ENCODE measurements at regions not wholly inside any gene's neighbourhood (a gene's known extent, or its start where the extent isn't known, plus 50 kb on each side); places are given as distances from the start of the nearest gene placed in this dataset.
"Not testable (repeated sequence)": the region's sequence is repeated elsewhere in the genome, so short reads cannot be mapped to it uniquely, and the experiment has no call there.

GRCh38 chr17:70288540-70289290, 119.4 kb downstream of the KCNJ2 start:
- DNase-seq = peak; percentile 61

- DNase-seq = no peak
These were observed 121.4 kb downstream of the KCNJ2 start for GRCh38 chr17:70290770-70291169.

GRCh38 chr17:70292366-70292765, 123.0 kb downstream of the KCNJ2 start:
- no peak for DNase-seq

- DNase-seq = not testable (repeated sequence)
These were observed 124.4 kb downstream of the KCNJ2 start for GRCh38 chr17:70293564-70294310.

GRCh38 chr17:70295329-70295728, 126.0 kb downstream of the KCNJ2 start:
- no peak for DNase-seq

GRCh38 chr17:70295731-70296130, 126.4 kb downstream of the KCNJ2 start:
- peak; percentile 34 for DNase-seq

GRCh38 chr17:70296456-70296855, 127.1 kb downstream of the KCNJ2 start:
- no peak for DNase-seq

GRCh38 chr17:70297397-70297796, 128.1 kb downstream of the KCNJ2 start:
- DNase-seq = no peak

GRCh38 chr17:70298929-70299531, 129.7 kb downstream of the KCNJ2 start:
- DNase-seq = no peak

GRCh38 chr17:70307430-70308225, 138.3 kb downstream of the KCNJ2 start:
- DNase-seq = no peak

- no peak for DNase-seq
These were observed 139.3 kb downstream of the KCNJ2 start for GRCh38 chr17:70308618-70309017.

- no peak for DNase-seq
These were observed 140.9 kb downstream of the KCNJ2 start for GRCh38 chr17:70310221-70310672.

GRCh38 chr17:70313086-70313852, 143.9 kb downstream of the KCNJ2 start:
- DNase-seq = no peak

GRCh38 chr17:70314096-70314495, 144.8 kb downstream of the KCNJ2 start:
- no peak for DNase-seq

GRCh38 chr17:70314506-70314905, 145.2 kb downstream of the KCNJ2 start:
- DNase-seq = peak; percentile 24

GRCh38 chr17:70317421-70317820, 148.1 kb downstream of the KCNJ2 start:
- no peak for DNase-seq

GRCh38 chr17:70318051-70318450, 148.7 kb downstream of the KCNJ2 start:
- no peak for DNase-seq

GRCh38 chr17:70319516-70319915, 150.2 kb downstream of the KCNJ2 start:
- DNase-seq = no peak

- DNase-seq = no peak
These were observed 151.5 kb downstream of the KCNJ2 start for GRCh38 chr17:70320673-70321345.

GRCh38 chr17:70321352-70321751, 152.0 kb downstream of the KCNJ2 start:
- no peak for DNase-seq

- no peak for DNase-seq
These were observed 153.9 kb downstream of the KCNJ2 start for GRCh38 chr17:70323269-70323668.

GRCh38 chr17:70324031-70324430, 154.7 kb downstream of the KCNJ2 start:
- no peak for DNase-seq
